HTR-8/SVneo (cell line): ENCODE measurements at regions not wholly inside any gene's neighbourhood (a gene's known extent, or its start where the extent isn't known, plus 50 kb on each side); places are given as distances from the start of the nearest gene placed in this dataset.
"Not testable (repeated sequence)": the region's sequence is repeated elsewhere in the genome, so short reads cannot be mapped to it uniquely, and the experiment has no call there.

ENCODE experiments used
- DNase-seq: peaks from one replicate; pipeline ENCODE4 v3.0.0; 2011; ENCODE audit warnings: low spot score, mixed read lengths; ENCODE audit not compliant: insufficient read length
- FAIRE-seq: peaks from 2 replicates; lab custom pipeline; 2011; peaks lifted over from hg19 to GRCh38; lab: Jason Lieb, UNC

DNA sequence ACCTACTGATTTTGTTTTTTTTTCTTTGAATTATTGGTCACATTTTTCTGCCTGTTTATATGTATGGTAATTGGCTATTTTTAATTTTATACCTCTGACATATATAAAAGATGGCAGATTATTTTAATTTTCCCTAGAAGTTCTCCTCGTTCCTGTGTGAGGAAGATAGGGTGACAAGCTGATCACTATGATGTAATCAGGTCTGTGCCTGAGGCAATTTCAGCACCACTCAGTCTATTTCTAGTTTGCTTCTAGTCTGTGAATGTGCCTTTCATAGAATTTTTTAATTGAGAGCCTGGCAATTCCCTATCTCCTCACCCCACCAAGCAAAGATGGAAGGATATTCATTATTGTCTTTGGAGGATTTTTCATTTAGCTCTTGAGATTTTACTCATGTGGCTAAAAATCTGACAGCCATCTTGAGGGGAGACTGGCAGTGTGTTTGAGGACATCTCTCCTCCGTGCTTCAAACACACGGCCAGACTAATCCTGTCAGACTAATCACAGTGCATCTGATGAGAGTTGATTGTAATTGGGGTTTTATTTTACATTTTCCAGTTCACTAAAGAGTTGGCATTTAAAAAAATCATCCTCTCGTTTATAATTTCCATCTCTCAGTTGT, 500.3 kb downstream of the TRIML1 start:
- DNase-seq (no peak), FAIRE-seq (no peak)

GRCh38 chr4:188647820-188648370, 508.7 kb downstream of the TRIML1 start:
- no peak for FAIRE-seq
- DNase-seq = no peak

- FAIRE-seq (no peak), DNase-seq (no peak)
Observed at GRCh38 chr4:188649635-188650034, 510.4 kb downstream of the TRIML1 start.

- DNase-seq (no peak), FAIRE-seq (no peak)
Observed at GRCh38 chr4:188650516-188650915, 511.3 kb downstream of the TRIML1 start.

DNA sequence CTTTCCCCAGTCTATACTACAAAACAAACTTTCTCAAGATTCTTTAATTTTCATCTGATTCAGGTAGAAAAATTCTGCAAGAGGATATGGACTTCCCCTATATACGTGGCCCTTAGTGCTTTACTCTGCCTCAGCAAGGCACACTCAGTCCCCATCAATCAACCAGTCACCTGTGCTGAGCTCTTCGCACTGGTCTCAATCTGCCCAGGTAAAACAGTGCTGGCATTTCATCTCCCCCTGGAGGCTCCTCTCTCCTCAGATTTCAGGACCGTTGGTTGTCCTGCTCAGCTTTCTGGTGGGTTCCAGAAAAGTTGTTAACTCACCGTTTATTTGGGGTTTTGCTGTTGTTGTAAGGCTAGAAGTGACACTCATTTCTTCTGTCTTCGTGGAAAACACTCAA, 518.1 kb downstream of the TRIML1 start:
- DNase-seq (no peak), FAIRE-seq (no peak)

- no peak for DNase-seq
- no peak for FAIRE-seq
Observed at GRCh38 chr4:188658958-188659522, 519.8 kb downstream of the TRIML1 start.

DNA sequence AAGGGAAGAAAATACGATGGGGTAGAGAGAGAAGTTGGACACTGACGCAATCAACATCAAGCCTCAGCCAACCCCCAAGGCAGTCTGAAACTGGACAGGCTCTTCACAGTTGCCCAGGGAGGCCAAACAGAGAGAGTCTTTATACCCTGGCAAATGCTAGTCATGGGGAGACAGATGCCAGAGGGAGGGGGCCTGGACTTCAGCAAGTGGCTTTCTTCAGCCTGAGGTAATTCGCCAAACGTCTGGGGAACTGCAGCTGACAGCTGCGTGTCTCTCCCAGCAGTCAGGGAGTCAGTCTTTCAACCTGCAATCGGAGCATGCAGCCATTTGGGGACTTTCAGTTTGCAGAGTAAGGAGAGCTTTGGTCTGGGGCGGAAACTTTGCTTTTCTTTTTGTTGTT, 521.6 kb downstream of the TRIML1 start:
- DNase-seq = no peak

DNA sequence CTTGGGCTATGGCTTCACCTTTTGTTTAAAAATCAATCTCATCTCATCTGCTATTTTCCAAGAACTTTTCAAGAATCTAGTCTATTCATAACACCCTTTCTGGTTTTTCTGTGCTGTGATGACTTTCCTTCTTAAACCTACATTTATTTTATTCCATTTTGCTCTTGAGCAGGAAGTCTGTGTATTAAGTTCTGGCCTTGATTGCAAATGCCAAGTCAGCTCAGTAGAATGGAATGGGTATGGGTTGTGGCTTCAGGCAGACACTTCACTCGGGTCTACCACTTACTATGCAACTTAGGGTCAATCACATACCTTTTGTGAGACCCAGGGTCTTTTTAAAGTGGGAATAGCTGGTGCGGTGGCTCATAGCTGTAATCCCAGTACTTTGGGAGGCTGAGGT, 522.3 kb downstream of the TRIML1 start:
- FAIRE-seq = no peak

More for the DNA sequence above, 521.6 kb downstream of the TRIML1 start:
- FAIRE-seq = no peak

GRCh38 chr4:188663369-188663768, 524.1 kb downstream of the TRIML1 start:
- DNase-seq = no peak
- FAIRE-seq = peak; percentile 68

More for the DNA sequence above, 522.3 kb downstream of the TRIML1 start:
- DNase-seq = no peak

GRCh38 chr4:188665491-188666457, 526.5 kb downstream of the TRIML1 start:
- FAIRE-seq (no peak), DNase-seq (no peak)

DNA sequence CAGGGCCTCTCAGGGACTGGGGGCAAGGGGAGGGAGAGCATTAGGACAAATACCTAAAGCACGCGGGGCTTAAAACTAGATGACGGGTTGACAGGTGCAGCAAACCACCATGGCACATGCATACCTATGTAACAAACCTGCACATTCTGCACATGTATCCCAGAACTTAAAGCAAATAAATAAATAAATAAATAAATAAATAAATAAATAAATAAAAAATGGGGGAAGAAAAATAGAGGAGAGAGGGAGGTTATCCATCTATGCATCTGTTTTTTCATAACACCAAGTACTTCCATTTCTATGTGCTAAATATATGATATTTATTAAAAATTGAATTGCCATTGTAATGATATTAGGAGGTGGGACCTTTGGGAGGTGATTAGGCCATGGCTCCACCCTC, 539.5 kb downstream of the TRIML1 start:
- not testable (repeated sequence) for DNase-seq, FAIRE-seq

DNA sequence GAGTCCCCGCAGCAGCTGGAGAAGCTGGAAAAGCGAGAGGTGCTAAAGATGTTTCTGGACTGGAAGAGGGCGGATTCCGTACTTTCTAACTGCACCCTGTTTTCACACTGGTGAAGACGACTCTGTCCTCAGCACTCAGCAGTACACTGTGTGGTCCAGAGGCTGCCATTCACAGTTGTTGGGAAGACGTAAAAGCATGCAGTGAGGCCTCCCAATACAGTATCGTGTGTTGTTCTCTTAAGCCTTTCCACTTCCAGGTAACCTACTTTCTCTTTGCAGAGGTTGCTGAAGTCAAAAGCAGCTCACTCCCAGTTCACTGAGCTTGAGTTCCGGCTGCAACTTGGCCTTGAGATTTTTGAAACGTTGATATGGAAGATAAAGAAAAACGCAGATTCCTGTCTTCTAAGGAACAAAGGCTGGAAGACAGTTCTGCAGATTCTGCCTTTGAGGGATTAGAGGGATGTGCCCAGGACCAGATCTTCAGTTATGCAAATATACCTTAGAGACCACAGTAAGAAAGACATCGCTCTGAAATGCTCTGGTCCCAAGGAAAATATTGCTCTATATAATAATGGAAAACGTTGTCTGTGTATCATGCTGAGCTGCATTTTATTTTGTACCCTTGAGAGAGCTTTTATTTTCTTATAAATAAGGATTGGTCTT, 540.9 kb downstream of the TRIML1 start:
- DNase-seq (no peak), FAIRE-seq (no peak)

DNA sequence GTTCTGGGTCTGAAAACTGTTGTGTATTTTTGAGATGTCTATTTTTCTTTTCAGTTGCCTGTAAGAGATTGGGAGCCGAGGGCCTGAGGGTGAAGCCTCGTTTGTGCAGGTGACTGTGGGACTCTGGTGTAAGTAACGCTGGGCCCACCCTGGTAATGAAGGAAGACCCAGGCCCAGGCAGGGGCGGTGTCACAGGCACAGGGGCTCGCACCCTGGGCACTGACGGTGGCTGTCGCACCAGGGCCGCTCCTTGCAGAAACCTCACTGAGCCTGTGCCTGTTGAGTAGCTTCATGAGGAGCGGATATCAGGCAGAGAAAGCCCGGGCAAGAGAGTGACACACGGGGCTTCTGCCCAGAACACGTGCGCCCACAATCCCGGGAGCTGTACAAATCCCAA, 541.4 kb downstream of the TRIML1 start:
- no peak for FAIRE-seq
- DNase-seq = no peak

- no peak for FAIRE-seq
- DNase-seq = no peak
Observed at GRCh38 chr4:188682321-188682720, 543.1 kb downstream of the TRIML1 start.

- DNase-seq (no peak), FAIRE-seq (no peak)
Observed at GRCh38 chr4:188683571-188683970, 544.3 kb downstream of the TRIML1 start.

DNA sequence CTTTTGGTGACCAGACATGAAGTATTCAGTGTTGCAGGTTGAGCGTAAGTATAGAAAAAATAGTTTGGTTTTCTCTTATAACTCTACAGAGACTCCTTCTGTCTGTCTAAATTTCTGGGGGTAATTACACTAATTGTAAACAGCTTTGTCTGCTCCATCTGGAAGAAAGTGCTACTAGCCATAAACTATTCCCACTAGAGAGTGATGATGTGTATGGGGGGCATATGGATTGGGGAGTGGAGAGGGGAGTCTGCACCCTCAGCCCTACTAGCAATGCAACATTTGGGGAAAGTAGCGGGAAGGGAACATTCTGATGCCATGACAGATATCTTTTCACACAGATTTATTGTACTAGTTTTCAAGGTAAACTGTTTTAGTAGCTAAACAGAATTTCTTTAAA, 549.7 kb downstream of the TRIML1 start:
- FAIRE-seq = no peak

DNA sequence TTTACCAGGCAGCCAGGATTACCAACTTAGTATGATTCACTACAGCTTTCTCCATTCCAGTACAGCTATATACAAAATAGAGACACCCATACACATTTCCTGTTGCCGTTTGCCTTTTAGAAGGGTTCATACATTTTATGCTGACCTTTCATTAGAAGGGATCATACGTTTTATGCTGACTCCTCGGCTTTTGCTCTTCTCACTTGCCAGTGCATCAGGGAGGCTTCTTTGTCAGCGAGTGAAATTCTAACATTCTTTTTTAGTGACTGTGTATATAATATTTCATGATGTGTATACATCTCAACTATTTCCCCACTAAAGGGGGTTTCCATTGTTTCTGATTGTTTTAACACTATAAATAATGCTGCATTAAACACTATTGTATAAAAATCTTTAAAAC, 552.6 kb downstream of the TRIML1 start:
- DNase-seq (peak; percentile 43), FAIRE-seq (no peak)

More for the DNA sequence above, 549.7 kb downstream of the TRIML1 start:
- no peak for DNase-seq

DNA sequence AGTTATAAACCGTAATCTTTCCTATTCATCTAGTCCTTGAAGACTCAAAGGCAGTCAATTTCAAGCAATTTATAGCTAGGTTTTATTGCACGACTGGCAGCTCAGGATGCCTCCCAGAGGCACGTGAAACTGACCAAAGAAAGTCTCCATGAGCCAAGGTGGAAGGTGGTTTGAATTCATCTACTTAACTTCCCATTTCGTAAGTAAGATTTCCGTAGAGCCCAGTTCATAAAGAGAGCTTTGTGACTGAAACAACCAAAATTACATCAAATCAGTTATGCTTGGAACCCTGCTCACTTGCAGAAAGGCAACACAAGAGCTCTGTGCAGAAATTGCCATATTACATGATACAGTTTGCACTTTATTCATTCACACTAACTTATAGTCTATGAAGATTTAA, 556.0 kb downstream of the TRIML1 start:
- FAIRE-seq = no peak
- no peak for DNase-seq

GRCh38 chr4:188697243-188697642, 558.0 kb downstream of the TRIML1 start:
- no peak for DNase-seq
- no peak for FAIRE-seq

DNA sequence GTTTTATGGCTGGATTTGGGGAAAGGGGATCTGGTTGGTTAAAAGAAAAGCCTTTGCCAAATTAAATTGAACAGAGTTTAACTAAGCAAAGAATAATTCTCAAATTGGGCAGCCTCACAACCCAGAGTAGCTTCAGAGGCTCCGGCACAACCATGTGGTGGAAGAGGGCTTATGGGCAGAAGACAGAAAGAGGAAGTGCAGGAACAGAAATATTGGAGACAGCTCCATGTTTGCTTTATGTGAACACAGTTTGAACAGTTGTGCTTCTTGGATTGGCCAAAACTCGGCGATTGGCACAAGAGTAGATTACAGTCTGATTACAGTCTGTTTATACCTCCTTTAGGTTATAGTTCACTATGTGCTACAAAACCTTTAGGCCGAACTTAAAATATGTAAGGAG, 562.7 kb downstream of the TRIML1 start:
- DNase-seq = no peak
- no peak for FAIRE-seq
